Endothelial cell of umbilical vein (primary cell): ENCODE measurements at regions not wholly inside any gene's neighbourhood (a gene's known extent, or its start where the extent isn't known, plus 50 kb on each side); places are given as distances from the start of the nearest gene placed in this dataset.

Experiments
- BruUV-seq: library from RNA; stranded (reverse); fragments of 400-500 nt; replicated peaks from 2 replicates; lab custom pipeline; 2021; lab: Mats Ljungman, UMichigan
- CTCF ChIA-PET: fragments of 300-600, 350-600 bp; sonication (Branson Sonifier 250); formaldehyde crosslinking; loops from one replicate; lab custom pipeline; 2021; ENCODE audit warnings: antibody characterized with exemption, inconsistent platforms; lab: Charles Lee
- POLR2A ChIA-PET: fragments of 300-600, 350-600 bp; sonication (Branson Sonifier 250); formaldehyde crosslinking; loops from one replicate; lab custom pipeline; 2021; ENCODE audit warnings: antibody characterized with exemption, inconsistent platforms; lab: Charles Lee
- DNase-seq: peaks from one replicate; pipeline ENCODE4 v3.0.0-alpha.2; 2011; ENCODE audit warnings: low read depth, low spot score
- FAIRE-seq: peaks from 2 replicates; lab custom pipeline; 2011; peaks lifted over from hg19 to GRCh38; lab: Jason Lieb, UNC
- H2AFZ ChIP-seq: 2 replicates; pipeline ENCODE4 v1.6.0; 2012; ENCODE audit warnings: low read depth, low read length, control low read depth, inconsistent platforms
- H3K27ac ChIP-seq: 2 replicates; pipeline ENCODE4 v1.5.1; 2011; ENCODE audit warnings: low read depth, mild to moderate bottlenecking, control low read depth, low read length, moderate library complexity; ENCODE audit not compliant: insufficient read depth
- H3K27me3 ChIP-seq, 2 experiments: 2 replicates each; pipeline versions ENCODE4 v1.6.0 to v1.6.1; 2011; ENCODE audit warnings: low read length in 2 of 2, mixed read lengths in 1 of 2; ENCODE audit not compliant: control insufficient read depth in 2 of 2, insufficient read depth in 2 of 2
- H3K36me3 ChIP-seq, 2 experiments: 2 replicates in 1 of 2; 3 replicates in 1 of 2; pipeline ENCODE4 v1.5.1; 2011; ENCODE audit warnings: low read length in 2 of 2, mild to moderate bottlenecking in 1 of 2, moderate library complexity in 1 of 2; ENCODE audit not compliant: control insufficient read depth in 2 of 2, insufficient read depth in 2 of 2; ENCODE audit errors: extremely low read depth in 1 of 2
- H3K4me1 ChIP-seq: 3 replicates; pipeline ENCODE4 v1.5.1; 2011; ENCODE audit warnings: mild to moderate bottlenecking, low read length; ENCODE audit not compliant: control insufficient read depth, insufficient read depth; ENCODE audit errors: extremely low read depth
- H3K4me2 ChIP-seq: 2 replicates; pipeline ENCODE4 v1.6.1; 2011; ENCODE audit warnings: low read length, control low read depth, mixed read lengths; ENCODE audit not compliant: insufficient read depth
- H3K4me3 ChIP-seq, 3 experiments: fragments of 200-600 bp in 1 of 3; sonication (generic), shearing (Covaris generic) in 1 of 3; replicated peaks in 1 of 3; 2 replicates each; pipeline ENCODE4 v1.5.1; 2011 to 2016; ENCODE audit warnings: control low read depth in 3 of 3, low read length in 3 of 3, mild to moderate bottlenecking in 2 of 3, inconsistent platforms in 1 of 3, low read depth in 1 of 3, moderate library complexity in 1 of 3; ENCODE audit not compliant: insufficient read depth in 1 of 3
- H3K79me2 ChIP-seq: 2 replicates; pipeline ENCODE4 v1.6.0; 2012; ENCODE audit warnings: low read length, inconsistent platforms; ENCODE audit not compliant: control insufficient read depth, insufficient read depth
- H3K9ac ChIP-seq: replicated peaks from 2 replicates; pipeline ENCODE3; 2011; ENCODE audit warnings: low read length, control low read depth; ENCODE audit not compliant: insufficient read depth; ENCODE audit errors: extremely low read depth
- H3K9me1 ChIP-seq: replicated peaks from 3 replicates; pipeline ENCODE4 v1.6.0; 2011; ENCODE audit warnings: mild to moderate bottlenecking, low read length; ENCODE audit not compliant: control insufficient read depth, insufficient read depth; ENCODE audit errors: extremely low read depth
- H3K9me3 ChIP-seq: replicated peaks from 2 replicates; pipeline ENCODE4 v1.5.1; 2012; ENCODE audit warnings: low read length, inconsistent platforms; ENCODE audit not compliant: control insufficient read depth, insufficient read depth
- H4K20me1 ChIP-seq: replicated peaks from 2 replicates; pipeline ENCODE3; 2011; ENCODE audit warnings: mild to moderate bottlenecking, low read length; ENCODE audit not compliant: control insufficient read depth, insufficient read depth; ENCODE audit errors: extremely low read depth
- EZH2 ChIP-seq: IDR thresholded peaks from 2 replicates; pipeline ENCODE4 v1.6.1; 2012; ENCODE audit warnings: borderline replicate concordance, low read depth, mild to moderate bottlenecking, moderate library complexity, low read length, inconsistent platforms; ENCODE audit not compliant: severe bottlenecking
- FOS ChIP-seq: IDR thresholded peaks from 2 replicates; pipeline ENCODE4 v1.6.1; 2011; ENCODE audit warnings: mild to moderate bottlenecking, low read length, moderate library complexity, borderline replicate concordance; ENCODE audit not compliant: insufficient read depth
- GATA2 ChIP-seq: IDR thresholded peaks from 2 replicates; pipeline ENCODE4 v1.7.0; 2011; ENCODE audit warnings: low read depth, mild to moderate bottlenecking, moderate library complexity, mixed read lengths, low read length; ENCODE audit not compliant: insufficient read length, insufficient read depth
- JUN ChIP-seq: IDR thresholded peaks from 2 replicates; pipeline ENCODE4 v1.6.1; 2011; ENCODE audit warnings: borderline replicate concordance, low read depth; ENCODE audit not compliant: insufficient read length, insufficient read depth
- MYC ChIP-seq: IDR thresholded peaks from one replicate; pipeline ENCODE4 v1.6.1; 2011; ENCODE audit warnings: mild to moderate bottlenecking, low read depth, low read length
- POLR2A ChIP-seq: IDR thresholded peaks from 2 replicates; pipeline ENCODE4 v1.6.1; 2012; ENCODE audit warnings: low read depth, mild to moderate bottlenecking, control low read depth, low read length
- POLR2AphosphoS5 ChIP-seq: IDR thresholded peaks from 2 replicates; pipeline ENCODE4 v1.6.1; 2012; ENCODE audit warnings: low read depth, mild to moderate bottlenecking, control low read depth, low read length, moderate library complexity; ENCODE audit not compliant: insufficient read depth
- dilution Hi-C: fragments of 300-500 bp; cut with MboI; formaldehyde crosslinking; loops from one replicate; pipeline ENCODE4 v1.15.0; 2019; ENCODE audit warnings: low sequenced_read_pairs; ENCODE audit not compliant: extremely low pct_ligation_motif_present
- intact Hi-C: fragments of 100-400 bp; cut with micrococcal nuclease; formaldehyde crosslinking; loops from one replicate; pipeline ENCODE4 v1.10.0; 2022
- TF ChIP-seq, protein P1 (sequence below): IDR thresholded peaks from 2 replicates; pipeline ENCODE4 v1.6.1; 2011; ENCODE audit not compliant: insufficient read depth, insufficient read length
- TF ChIP-seq, protein P2 (sequence below), 2 donors: IDR thresholded peaks; 1 replicate in 1 of 2; 2 replicates in 1 of 2; pipeline ENCODE4 v1.5.1; 2011; ENCODE audit warnings: low read length in 2 of 2, mild to moderate bottlenecking in 2 of 2, moderate library complexity in 2 of 2, control low read depth in 1 of 2, inconsistent platforms in 1 of 2, low read depth in 1 of 2; ENCODE audit not compliant: insufficient read depth in 1 of 2; ENCODE audit errors: extremely low read depth in 1 of 2

DNA sequence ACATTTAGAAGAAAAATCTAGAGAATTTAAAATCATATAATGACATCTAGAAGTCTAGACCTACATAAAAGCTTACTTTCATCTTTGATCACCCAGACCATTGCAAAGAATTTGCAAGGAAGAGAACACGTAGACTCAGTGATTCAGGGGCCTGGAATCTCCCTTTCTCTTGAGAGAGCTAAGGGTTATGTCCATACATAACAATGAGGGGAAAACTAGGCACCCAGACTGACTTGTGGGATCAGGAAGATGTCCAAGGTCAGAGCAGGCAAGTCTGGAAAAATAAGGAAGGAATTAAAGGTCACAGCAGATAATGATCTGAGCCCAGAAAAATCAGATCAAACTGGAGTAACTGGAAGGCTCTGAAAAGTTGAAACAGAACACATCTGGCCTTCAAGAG is 198.4 kb upstream of the SFRP2 start:
- no peak overlapping the region for H3K4me2 ChIP-seq
- H3K9ac ChIP-seq, result no peak overlapping the region
- no peaks in the 10 kb centered on the region for H4K20me1 ChIP-seq
- ChIA-PET CTCF (no interaction called here), POLR2A (no interaction called here)
- no peaks in the 10 kb centered on the region for H3K27me3 ChIP-seq
- dilution Hi-C loops (no loop called here), intact Hi-C loops (no loop called here)
- DNase-seq, result no peak
- H3K27ac ChIP-seq, result no peak overlapping the region
- no peaks in the 10 kb centered on the region for H3K79me2 ChIP-seq
- H3K4me1 ChIP-seq, result no peaks in the 10 kb centered on the region
- H3K4me3 ChIP-seq, result no peak overlapping the region
- peaks cover 3% of the 10 kb centered on the region for H3K9me3 ChIP-seq
- no peak overlapping the region for H2AFZ ChIP-seq
- no peak for FAIRE-seq
- H3K9me1 ChIP-seq, result no peaks in the 10 kb centered on the region
- no peak for TF ChIP-seq GATA2
- no peak for TF ChIP-seq MYC
- TF ChIP-seq, protein P1, sequence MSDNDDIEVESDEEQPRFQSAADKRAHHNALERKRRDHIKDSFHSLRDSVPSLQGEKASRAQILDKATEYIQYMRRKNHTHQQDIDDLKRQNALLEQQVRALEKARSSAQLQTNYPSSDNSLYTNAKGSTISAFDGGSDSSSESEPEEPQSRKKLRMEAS, result no peak
- no peaks in the 10 kb centered on the region for H3K36me3 ChIP-seq
- BruUV-seq, result no TSS peak

DNA sequence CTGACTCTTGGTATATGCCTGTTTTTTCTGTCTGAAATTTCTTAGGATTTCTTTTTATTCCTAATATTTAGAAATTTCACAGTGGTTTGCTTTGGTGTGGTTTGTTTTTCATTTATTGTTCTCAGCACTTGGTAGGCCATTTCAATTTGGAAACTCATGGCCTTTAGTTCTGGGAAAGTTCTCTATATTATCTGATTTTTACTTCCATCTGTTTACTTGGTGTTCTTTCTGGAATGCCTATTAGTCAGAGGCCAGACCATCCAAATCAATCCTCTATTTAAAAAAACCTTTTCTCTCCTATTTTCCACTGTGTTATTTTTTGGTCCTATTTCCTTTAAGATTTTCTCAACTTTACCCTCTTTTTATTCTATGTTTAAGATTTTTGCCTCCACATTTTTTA is 188.1 kb upstream of the SFRP2 start:
- POLR2A ChIA-PET, result no interaction called here
- H3K4me2 ChIP-seq, result no peak overlapping the region
- no peaks in the 10 kb centered on the region for H3K9me3 ChIP-seq
- no peaks in the 10 kb centered on the region for H3K9me1 ChIP-seq
- no peaks in the 10 kb centered on the region for H3K4me1 ChIP-seq
- BruUV-seq, result no TSS peak
- H4K20me1 ChIP-seq, result no peaks in the 10 kb centered on the region
- no peak overlapping the region for H3K9ac ChIP-seq
- H2AFZ ChIP-seq, result no peak overlapping the region
- no peaks in the 10 kb centered on the region for H3K79me2 ChIP-seq
- no peaks in the 10 kb centered on the region for H3K36me3 ChIP-seq
- intact Hi-C loops, result no loop called here
- dilution Hi-C loops, result no loop called here
- H3K4me3 ChIP-seq, result no peak overlapping the region
- TF ChIP-seq, protein P2, sequence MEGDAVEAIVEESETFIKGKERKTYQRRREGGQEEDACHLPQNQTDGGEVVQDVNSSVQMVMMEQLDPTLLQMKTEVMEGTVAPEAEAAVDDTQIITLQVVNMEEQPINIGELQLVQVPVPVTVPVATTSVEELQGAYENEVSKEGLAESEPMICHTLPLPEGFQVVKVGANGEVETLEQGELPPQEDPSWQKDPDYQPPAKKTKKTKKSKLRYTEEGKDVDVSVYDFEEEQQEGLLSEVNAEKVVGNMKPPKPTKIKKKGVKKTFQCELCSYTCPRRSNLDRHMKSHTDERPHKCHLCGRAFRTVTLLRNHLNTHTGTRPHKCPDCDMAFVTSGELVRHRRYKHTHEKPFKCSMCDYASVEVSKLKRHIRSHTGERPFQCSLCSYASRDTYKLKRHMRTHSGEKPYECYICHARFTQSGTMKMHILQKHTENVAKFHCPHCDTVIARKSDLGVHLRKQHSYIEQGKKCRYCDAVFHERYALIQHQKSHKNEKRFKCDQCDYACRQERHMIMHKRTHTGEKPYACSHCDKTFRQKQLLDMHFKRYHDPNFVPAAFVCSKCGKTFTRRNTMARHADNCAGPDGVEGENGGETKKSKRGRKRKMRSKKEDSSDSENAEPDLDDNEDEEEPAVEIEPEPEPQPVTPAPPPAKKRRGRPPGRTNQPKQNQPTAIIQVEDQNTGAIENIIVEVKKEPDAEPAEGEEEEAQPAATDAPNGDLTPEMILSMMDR (IDR thresholded peaks at IDR 0.05; ENCODE audit: extremely low read depth in 1 of 2, insufficient read depth in 1 of 2, low read depth in 1 of 2, low read length in 2 of 2), result no peak
- no peak for TF ChIP-seq EZH2
- TF ChIP-seq JUN, result no peak
- TF ChIP-seq MYC, result no peak
- no peak for TF ChIP-seq GATA2
- no peak for TF ChIP-seq POLR2AphosphoS5
- TF ChIP-seq, protein P1, result no peak
- no peak for TF ChIP-seq POLR2A
- TF ChIP-seq FOS, result no peak
- H3K27ac ChIP-seq, result no peak overlapping the region
- CTCF ChIA-PET, result no interaction called here
- H3K27me3 ChIP-seq, result no peaks in the 10 kb centered on the region
- FAIRE-seq (no peak), DNase-seq (no peak)
